Astrocyte of the spinal cord (primary cell): ENCODE measurements at regions not wholly inside any gene's neighbourhood (a gene's known extent, or its start where the extent isn't known, plus 50 kb on each side); places are given as distances from the start of the nearest gene placed in this dataset.

Experiments
- DNase-seq: peaks from one replicate; pipeline ENCODE4 v3.0.0; 2011; ENCODE audit warnings: low read depth, low spot score
- H3K4me3 ChIP-seq: 2 replicates; pipeline ENCODE4 v1.5.1; 2011; ENCODE audit warnings: low read depth, mild to moderate bottlenecking, low read length, moderate library complexity
- in situ Hi-C: cut with HindIII; loops from 2 replicates; pipeline ENCODE4 v1.10.0; 2017; ENCODE audit warnings: low sequenced_read_pairs
- TF ChIP-seq, protein P1 (sequence below): IDR thresholded peaks from 2 replicates; pipeline ENCODE4 v1.5.1; 2012; ENCODE audit warnings: low read depth, mild to moderate bottlenecking, low read length, inconsistent platforms

DNA sequence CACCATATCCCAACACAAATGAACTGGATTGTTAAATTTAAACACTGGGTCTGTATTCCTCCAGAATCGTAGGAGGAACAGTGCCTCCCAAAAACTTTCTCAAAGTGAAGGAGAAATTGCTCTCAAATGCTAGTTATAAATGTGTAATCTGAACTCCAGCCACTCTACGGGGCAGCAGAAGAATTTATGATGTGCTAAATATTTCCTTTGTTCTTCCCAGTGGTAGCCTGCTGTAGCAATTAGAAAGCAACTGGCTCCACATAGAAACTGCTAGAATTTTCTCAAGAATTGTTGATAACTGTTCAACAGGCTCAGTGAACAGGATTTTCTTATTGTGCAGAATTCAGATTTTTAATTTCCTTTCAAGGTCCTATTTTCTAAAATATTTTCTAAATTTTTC is 49.8 kb upstream of the EYA4 start:
- TF ChIP-seq, protein P1, sequence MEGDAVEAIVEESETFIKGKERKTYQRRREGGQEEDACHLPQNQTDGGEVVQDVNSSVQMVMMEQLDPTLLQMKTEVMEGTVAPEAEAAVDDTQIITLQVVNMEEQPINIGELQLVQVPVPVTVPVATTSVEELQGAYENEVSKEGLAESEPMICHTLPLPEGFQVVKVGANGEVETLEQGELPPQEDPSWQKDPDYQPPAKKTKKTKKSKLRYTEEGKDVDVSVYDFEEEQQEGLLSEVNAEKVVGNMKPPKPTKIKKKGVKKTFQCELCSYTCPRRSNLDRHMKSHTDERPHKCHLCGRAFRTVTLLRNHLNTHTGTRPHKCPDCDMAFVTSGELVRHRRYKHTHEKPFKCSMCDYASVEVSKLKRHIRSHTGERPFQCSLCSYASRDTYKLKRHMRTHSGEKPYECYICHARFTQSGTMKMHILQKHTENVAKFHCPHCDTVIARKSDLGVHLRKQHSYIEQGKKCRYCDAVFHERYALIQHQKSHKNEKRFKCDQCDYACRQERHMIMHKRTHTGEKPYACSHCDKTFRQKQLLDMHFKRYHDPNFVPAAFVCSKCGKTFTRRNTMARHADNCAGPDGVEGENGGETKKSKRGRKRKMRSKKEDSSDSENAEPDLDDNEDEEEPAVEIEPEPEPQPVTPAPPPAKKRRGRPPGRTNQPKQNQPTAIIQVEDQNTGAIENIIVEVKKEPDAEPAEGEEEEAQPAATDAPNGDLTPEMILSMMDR = no peak
- in situ Hi-C loops = no loop called here
- no peak for DNase-seq
- no peak overlapping the region for H3K4me3 ChIP-seq
